GM10248 (cell line): ENCODE measurements at regions not wholly inside any gene's neighbourhood (a gene's known extent, or its start where the extent isn't known, plus 50 kb on each side); places are given as distances from the start of the nearest gene placed in this dataset.

Experiments used
- CTCF ChIA-PET: fragments of 300-600 bp; sonication (Branson Sonifier 250); formaldehyde crosslinking; extraction: SDS; loops from one replicate; lab custom pipeline; 2021; ENCODE audit warnings: antibody characterized with exemption; lab: Yijun Ruan, JAX
- POLR2A ChIA-PET: fragments of 350-650 bp; sonication (Branson Sonifier 250); formaldehyde crosslinking; extraction: SDS; loops from one replicate; lab custom pipeline; 2020; ENCODE audit warnings: antibody characterized with exemption; lab: Yijun Ruan, JAX
- DNase-seq: peaks from one replicate; pipeline ENCODE4 v3.0.0; 2012; ENCODE audit errors: extremely low spot score
- TF ChIP-seq, protein P1 (sequence below): IDR thresholded peaks from 2 replicates; pipeline ENCODE4 v1.5.1; 2012; ENCODE audit warnings: mild to moderate bottlenecking, low read depth; ENCODE audit errors: extremely low read depth, missing control alignments, control extremely low read depth

DNA sequence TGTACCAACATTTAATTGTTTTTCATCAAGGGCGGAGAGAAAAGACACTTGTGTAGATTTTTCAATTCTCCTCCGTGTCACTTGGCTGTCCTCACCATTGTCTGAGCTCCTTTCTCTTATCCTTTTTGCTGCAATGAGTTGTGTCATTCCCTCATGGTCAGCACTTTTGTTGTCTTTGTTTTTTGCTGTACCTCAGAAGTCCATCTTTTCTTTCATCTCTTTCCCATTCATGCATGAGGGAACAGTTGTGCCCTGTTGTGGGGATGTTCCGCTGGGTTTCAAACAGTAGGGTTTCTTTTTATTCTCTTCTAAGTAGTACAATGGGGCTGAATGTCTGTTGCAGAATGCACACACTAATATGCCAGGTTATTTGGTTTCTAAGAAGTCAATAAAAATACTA, 222.6 kb downstream of the TM9SF2 start:
- ChIA-PET CTCF (interaction anchor here (1.1 to 1.6 kb wide), 3 partner anchors 10 to 20 kb away, joined by 3 to 5 read pairs (median 3); no protein-coding TSS in a partner anchor), POLR2A (no interaction called here)
- TF ChIP-seq, protein P1, sequence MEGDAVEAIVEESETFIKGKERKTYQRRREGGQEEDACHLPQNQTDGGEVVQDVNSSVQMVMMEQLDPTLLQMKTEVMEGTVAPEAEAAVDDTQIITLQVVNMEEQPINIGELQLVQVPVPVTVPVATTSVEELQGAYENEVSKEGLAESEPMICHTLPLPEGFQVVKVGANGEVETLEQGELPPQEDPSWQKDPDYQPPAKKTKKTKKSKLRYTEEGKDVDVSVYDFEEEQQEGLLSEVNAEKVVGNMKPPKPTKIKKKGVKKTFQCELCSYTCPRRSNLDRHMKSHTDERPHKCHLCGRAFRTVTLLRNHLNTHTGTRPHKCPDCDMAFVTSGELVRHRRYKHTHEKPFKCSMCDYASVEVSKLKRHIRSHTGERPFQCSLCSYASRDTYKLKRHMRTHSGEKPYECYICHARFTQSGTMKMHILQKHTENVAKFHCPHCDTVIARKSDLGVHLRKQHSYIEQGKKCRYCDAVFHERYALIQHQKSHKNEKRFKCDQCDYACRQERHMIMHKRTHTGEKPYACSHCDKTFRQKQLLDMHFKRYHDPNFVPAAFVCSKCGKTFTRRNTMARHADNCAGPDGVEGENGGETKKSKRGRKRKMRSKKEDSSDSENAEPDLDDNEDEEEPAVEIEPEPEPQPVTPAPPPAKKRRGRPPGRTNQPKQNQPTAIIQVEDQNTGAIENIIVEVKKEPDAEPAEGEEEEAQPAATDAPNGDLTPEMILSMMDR = no peak
- no peak for DNase-seq

DNA sequence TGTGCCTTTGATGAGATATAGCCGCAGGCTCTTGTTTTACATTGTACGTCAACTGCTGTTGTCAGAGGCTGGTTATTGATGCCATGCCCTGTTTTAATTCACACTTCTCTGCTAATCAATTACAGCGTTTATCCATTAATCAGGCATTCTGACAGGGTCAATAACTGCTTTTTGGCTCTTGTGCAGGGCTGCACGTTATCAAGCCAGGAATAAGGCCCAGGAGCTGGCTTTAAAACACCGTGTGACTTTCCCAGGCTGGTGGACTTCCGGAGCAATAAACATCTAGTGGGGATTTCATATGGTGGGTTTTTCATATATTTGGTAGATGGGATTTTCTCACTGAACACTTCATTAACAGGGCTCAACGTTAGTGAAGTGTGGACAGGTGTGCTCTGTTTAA, 221.7 kb downstream of the TM9SF2 start:
- ChIA-PET CTCF (interaction anchor here (1.1 to 1.6 kb wide), 2 partner anchors 15 to 19 kb away, joined by 3 to 5 read pairs; no protein-coding TSS in a partner anchor), POLR2A (no interaction called here)
- TF ChIP-seq, protein P1 = no peak
- no peak for DNase-seq

DNA sequence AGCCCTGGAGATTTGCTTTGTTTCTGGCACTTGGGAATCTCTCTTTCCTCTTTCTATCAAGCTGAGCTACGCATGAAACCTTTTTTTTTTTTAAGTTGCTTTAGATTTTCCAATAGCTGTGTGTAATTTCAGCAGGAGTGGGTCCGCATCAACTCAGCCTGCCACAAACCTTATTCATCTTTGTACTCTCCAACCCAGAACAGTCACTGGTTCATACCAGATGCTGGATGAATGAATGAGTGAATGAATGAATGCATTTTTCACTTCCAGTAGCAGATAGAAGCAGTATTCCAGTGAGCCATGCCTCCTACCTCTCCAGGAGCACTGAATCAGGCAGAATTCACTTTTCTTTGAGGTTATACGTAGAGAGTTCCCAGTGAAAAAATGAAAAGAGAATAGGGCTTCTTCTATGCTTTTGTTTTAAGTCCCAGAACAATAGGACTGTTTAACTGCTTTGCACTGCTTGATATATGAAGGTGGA, 221.1 kb downstream of the TM9SF2 start:
- POLR2A ChIA-PET = no interaction called here
- DNase-seq = no peak
- CTCF ChIA-PET = no interaction called here
- TF ChIP-seq, protein P1 = no peak

DNA sequence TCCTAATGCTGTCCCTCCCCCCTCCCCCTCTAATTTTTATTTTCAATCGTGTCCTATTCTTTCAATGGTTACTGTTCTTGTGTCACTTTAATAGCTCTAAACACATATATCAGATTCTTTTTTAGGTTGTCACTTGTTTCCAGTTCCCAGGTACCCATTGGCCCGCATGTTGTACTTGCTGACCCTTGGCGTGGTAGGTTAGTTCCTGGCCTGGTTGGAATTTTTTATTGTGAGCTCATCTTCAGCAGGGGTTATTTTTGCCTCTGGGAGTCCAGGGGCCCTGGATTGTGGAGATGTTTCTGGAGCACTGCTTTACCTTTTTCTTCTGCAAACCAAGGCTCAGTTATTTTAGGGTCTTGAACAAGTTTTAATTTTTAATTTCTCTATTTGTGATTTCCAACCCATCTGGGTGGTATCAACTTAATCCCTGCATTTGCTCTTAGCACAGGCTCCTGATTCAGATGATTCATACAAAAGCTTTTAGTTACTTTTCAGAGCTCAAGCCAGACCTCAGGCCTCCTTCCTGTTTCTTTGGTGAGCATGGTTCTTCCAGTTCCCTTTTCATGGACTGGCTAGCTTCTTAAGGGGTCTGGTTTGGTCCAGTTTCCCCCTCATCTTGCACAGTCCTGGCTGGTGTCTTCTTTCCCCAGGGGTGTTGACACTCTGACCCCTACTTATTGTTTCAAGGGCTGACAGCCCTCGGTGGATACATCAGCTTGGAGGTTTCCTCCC, 220.5 kb downstream of the TM9SF2 start:
- TF ChIP-seq, protein P1 = no peak
- no peak for DNase-seq
- ChIA-PET POLR2A (no interaction called here), CTCF (no interaction called here)

DNA sequence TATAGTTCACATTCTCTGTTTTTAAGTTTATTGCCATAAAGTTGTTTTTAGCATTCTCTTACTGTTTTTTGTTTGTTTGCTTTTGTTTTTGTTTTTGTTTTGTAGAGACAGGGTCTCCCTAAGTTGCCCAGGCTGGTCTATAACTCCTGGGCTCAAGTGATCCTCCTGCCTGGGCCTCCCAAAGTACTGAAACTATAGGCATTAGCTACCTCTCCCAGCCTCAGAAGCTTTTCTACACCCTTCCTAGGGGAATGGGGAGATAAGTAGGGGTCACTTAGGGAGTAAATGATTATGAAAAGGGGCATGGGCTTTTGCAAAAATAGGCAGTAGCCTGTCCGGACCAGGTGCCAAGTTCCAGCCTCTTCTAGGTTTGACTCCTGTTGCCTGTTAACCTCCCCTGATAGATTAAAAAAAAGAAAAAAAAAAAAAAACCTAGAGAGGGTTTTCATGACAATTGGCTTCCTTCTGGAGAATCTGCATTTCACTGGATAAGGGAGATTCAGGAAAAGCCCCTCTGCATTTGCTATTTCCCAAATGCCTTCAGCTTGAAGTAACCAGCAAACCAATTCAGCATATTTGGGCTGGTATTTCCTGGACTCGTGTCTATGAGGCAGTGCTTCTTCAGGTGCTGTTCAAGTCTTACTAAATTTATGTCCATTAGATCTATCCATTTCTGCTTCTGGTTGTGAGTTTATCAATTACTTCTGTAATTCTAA, 216.8 kb downstream of the TM9SF2 start:
- ChIA-PET CTCF (no interaction called here), POLR2A (interaction anchor here (0.6 kb wide), 1 partner anchor 20 kb away, joined by 4 read pairs; no protein-coding TSS in a partner anchor)
- DNase-seq = no peak
- TF ChIP-seq, protein P1 = no peak

DNA sequence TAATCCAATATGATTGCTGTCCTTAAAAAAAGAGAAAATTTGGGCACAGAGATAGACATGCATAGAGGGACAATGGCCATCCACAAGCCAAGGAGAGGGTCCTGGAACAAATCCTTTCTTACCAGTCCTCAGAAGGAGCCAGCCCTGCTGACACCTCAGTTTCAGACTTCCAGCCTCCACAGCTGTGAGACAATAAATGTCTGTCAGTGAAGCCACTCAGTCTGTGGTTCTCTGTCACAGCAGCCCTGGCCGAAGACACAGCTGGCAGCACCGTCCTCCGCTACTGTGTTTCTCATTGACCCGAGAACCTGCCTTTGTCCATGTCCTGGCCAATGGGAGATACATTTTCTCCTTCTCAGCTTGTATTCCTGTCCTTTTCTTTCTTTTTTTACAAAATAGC, 207.9 kb downstream of the TM9SF2 start:
- CTCF ChIA-PET = no interaction called here

More for the DNA sequence above, 207.9 kb downstream of the TM9SF2 start:
- POLR2A ChIA-PET = no interaction called here
- no peak for DNase-seq
- TF ChIP-seq, protein P1 = no peak
